Islet precursor cell (in vitro differentiated cells): ENCODE measurements at regions not wholly inside any gene's neighbourhood (a gene's known extent, or its start where the extent isn't known, plus 50 kb on each side); places are given as distances from the start of the nearest gene placed in this dataset.

Source experiments
- DNase-seq: peaks from one replicate; pipeline ENCODE4 v3.0.0-alpha.2; 2018

DNA sequence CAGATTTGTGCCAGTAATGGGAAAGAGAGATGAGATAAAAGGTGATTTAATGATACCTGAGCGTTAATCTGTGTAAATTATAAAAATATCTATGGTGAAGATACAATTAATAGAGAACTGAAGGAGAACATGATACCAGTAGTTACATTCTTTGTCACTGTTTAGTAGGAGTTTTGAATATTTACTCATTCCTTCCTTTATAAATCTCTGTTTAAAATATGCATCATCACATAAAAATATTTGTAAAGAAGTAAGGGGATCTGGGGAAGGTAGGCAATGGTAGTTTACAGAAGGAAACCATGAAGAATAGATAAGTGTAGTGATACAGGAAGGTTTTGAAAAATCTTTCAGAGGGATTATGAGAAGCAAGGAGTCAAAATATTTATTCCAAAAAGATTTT lies 190.6 kb upstream of the PCDH18 start:
- no peak for DNase-seq

DNA sequence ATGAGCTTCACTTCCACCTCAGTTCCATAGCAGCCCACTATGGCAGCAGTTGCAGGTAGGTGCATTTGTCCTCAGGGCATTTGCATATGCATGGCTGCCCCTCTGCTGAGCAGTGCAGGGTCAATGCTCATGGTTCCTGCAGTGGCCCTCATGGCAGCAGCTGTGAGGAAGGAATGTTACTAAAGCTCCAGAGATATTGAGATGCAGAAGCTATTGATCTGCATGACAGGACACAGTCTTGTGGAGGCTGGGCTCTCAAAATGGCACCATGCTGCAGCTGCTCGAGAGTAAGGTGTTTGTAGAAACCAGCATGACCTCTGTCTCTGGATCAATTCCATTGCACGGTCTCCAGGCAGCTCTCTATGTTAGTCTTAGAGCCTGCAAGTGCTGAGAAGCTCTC lies 179.2 kb upstream of the PCDH18 start:
- no peak for DNase-seq

DNA sequence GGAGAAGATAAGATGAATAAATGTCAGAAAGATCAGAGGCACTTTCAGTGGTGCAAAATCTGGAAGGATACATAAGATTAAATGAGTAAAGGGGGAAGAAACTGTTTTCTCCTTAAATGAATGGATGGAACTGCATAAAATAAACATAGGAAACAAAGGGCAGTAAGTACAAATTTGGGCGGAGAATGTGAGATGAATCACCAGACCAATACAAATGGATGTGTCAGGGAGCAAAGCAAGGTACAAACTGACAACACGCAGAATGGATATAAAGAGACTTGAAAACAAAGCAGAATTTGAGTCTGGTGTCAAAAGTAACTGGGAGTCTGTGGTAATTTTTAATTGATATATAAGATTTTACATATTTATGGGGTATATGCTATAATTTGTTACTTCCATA lies 175.3 kb upstream of the PCDH18 start:
- no peak for DNase-seq

DNA sequence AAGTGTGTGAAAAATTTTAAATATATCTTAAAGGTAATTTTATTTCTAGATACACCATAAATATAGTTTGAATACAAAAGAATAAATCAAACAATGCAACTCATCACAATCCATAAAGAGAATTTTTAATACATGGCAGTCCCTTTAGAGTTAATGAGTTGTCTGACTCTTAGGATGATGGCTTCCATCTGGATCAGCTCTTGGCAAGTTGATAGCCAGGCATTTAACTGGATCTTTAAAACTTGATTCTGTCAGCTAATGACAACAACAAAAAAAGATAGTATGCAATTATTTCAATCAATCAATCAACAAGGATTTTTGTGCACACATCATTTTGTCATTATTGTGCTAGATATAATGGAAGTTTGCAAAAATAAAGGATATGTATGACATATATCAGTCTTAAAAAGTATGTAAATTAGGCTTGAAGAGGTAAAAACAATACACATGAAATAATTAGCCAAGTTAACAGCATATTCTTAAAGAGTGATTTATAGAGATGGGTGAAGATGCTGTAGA lies 174.9 kb upstream of the PCDH18 start:
- no peak for DNase-seq

DNA sequence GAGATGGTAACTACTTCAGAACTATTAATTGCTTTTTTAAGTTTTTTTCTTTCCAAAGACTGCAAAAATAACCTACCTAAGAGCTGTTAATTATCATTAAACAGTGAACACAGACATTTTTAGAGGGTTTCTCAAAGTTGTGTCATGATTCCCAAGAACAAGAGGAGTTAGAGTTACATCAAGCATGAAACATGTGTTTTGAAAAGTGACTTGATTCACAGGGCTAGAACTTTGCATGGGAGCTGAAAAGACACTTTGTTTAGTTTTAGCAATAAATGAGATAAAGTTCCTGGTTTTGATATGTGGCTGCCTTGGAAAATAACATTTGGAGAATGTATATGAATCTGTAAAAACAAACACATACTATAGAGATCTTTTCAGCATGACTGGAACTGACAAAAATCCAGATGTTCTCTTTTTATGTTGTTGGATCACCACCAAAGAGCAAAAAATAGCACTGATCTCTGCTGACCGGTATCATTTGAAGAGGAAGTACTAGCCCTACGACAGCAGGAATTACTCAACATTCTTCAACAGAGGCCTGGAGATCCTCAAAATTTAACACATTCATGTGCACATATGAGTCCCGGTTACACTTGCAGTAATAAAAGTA lies 173.0 kb upstream of the PCDH18 start:
- no peak for DNase-seq

DNA sequence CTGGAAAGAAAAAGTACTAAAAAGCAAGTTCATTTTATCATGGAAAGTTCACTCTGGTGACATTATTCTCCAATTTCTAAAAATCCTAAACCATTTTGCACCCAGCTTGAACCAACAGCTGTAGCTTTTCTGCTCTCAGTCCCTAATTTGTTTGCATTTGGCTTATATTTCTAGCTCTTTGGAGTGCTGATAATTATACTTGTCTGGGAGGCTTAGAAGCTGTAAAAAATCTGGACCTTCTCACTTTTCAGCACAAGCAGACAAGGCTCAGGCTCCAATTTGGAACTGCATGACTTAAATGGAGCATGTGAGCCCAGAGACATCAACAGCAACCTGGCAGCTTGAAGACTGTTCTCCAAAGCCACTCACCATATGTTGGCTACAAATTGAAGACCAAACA lies 170.9 kb upstream of the PCDH18 start:
- DNase-seq = no peak

DNA sequence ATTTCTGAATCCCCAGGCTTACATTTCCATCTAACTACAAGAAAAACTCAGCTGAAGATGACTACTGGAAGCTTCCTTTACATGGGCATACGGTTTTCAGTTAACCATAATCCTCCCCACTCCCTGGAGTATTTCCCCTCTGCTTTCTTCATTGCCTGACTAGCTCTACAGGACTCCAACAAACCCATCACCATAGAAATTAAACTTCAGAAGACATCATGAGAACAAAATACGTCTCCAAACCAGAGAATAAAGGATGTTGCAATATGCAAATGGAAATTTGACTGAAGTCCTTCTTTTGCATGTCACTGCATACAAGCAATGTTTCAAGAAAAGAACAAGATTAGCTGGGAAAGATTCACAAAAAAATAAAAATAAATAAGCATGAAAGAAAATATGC lies 170.2 kb upstream of the PCDH18 start:
- DNase-seq = no peak

DNA sequence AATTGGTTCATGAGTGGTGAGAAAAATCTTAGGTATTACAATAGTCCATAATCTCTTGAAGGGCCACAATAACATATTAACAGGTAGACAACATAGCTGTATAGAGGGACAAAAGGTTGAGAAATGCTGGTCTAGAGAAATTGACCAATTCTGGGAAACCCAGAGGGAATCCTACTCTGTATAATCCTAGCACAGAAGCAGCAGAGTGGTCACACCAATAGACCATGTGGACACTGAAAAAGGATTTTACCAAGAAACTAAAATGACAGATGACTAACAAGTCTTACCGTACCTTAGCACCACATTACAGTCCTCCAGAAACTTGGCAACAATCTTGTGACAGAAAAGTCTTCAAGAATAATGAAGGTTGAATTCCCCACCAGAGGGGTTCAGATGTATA lies 169.1 kb upstream of the PCDH18 start:
- no peak for DNase-seq

DNA sequence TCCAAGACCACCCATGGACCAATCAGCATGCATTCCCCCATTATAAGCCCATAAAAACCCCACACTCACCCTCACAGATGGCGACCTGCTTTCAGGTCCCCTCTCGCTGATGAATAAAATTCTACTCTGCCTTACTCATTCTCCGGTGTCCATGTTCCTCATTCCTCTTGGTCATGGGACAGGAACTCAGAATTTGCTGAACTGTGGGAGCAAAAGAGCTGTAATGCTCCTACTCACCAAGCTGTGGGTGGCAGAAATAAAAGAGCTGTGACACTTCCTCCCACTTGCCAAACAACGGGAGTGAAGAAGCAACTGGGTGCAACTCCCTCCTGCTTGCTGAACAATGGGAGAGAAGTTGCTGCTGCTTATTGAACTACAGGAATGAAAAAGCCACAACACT lies 168.5 kb upstream of the PCDH18 start:
- DNase-seq = no peak

DNA sequence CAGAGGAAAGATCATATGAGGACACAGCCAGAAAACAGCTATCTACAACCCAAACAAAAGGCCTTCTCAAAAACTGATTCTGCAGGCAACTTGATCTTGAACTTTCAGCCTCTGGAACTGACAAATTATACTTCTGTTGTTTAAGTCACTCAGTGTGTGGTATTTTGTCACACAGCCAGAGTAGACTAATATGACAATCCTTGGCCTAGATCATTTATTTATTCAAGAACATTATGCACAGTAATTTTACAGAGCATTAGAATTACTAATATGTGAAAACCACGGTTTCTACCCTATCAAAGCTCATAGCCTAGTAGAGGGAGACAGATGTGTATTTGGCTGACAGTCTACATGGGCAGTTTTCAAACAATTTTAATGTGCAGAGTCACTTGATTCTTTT lies 167.8 kb upstream of the PCDH18 start:
- no peak for DNase-seq

DNA sequence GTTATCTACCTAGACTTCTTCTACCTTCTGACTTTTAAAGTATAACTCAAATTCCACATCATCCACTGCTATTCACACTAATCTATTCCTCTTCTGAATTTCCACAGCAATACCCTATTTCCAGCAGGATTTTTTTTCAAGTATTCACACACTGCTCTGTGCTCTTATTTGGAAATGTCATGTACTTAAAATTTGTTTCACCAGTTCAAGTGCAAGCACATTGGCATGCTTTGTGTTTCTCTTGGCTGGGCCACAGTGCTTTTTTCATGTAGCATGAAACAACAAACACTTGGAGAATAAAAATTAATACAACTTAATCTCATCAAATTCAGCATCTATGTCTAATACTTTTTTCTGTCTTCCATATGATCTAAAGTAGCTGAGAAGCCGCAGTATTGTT lies 161.8 kb upstream of the PCDH18 start:
- DNase-seq = no peak

DNA sequence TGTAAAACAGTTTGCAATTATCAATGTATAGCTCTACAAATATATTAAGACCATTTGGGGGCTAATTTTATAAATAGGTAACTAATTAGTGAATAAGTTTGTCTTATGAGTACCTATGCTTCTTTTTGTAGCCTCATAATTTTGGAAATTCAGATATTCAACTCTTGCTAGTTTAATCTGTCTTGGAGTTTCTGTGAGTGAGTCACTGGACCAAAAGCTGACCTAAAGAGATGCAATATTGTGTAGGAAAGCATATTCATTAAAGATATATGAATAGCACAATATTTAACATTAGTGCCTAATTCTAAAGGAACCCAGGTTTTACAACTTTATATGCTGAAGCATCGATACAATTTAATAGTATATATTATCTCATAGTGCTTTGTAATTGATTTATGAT lies 161.3 kb upstream of the PCDH18 start:
- no peak for DNase-seq

DNA sequence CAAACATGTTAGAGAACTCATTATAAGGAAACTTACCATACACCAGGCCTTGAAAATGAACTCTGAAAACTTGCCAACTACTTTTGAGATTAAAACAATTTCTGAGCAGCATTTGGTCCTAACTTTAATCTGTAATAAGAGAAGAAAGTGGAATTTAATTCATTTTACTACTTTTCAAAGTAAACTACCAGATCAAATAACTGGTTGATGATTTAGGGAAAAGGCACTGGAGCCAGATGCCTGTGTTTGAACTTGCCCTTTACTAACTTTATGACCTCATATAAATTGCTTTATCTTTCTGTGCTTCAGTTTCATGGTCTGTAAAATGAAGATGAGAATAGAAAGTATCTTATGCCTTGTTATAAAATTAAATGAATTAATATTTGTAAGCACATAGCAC lies 159.9 kb upstream of the PCDH18 start:
- DNase-seq = no peak

DNA sequence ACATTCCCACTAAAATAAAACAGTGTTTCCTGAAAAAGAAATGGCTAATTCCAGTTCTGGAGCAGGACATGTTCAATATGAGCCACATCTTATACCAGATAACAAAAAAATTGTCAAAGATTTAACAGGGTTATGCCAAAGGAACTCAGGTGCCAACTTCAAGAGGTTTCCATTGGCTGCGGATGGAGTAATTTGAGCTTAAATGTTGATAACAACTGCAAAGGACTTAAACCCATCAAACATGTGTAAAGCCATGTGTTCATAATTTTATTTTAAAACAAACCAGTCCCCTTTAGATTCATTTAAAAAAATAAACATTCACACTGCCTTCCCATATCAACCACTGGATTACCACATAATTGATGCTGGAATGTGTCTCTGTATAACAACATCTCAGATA lies 156.4 kb upstream of the PCDH18 start:
- no peak for DNase-seq

DNA sequence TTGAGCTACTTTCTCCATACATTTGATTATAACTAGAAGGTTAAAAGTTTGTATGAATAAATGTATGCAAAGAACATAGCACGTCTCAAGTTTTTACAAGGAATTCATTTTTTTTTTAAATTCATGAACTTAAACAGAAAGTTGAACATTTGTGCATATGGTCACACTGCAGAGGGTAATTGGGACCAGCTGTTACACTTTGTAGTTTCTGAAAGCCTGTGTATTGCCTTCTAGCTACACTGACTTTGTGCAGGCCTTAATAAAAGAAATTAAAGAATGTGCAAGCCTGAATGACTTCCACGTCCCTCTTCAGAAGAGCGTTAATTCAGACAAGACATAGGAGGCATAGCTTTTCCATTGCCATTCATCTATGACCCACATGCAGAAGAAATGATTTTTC lies 153.1 kb upstream of the PCDH18 start:
- no peak for DNase-seq

DNA sequence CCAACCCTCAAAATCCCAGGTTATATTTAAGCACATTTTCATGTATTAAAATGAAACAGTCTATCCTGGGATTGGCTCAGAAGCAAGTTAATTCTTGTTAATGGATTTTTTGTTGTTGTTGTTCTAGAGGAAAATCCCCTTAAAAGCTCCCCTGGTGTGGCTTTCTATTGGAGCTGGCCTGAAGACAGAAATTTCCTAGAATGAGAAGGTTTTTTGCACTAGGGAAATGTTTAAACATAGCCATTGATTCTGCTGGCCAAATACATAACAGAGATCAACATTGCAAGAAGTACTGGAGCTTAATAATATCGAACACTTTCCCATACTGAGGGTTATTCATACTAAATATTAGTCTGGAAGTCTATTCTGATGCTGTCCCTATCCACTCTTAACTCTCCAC lies 148.8 kb upstream of the PCDH18 start:
- DNase-seq = no peak

DNA sequence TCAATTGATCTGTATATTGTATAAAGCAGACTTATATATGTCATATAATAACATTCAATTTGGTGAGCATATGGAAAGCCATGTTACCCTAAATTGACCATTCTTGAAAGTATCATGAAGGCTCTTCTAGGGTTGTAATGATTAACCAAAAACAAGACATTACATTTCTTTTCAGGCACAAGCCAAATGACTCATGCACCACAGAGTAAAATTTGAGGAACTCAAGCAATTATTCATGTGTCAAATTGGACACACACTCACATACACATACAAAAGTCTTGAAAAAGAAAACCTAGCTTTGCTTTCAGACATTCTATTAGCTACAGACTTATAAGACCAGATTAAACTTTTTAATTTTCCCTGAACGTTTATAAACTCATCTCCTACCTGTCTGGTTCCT lies 146.5 kb upstream of the PCDH18 start:
- no peak for DNase-seq

DNA sequence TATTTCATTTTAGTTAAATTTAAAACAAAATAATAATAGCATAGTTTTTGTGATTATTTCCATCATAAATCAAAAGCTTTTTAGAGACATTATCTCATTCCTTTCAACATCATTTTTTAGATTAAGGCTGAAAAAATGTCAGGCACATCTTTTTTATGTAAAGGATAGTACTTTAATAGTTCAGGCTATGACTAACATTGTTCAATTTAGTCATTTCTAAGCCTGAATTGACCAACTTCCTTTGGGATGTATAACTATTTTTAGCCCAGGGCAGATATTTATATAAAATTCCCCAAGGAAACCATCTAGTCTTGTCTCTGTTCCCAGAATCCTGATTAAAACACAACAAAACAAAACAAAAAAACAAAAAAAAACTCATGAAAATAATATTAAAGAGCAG lies 145.6 kb upstream of the PCDH18 start:
- no peak for DNase-seq

DNA sequence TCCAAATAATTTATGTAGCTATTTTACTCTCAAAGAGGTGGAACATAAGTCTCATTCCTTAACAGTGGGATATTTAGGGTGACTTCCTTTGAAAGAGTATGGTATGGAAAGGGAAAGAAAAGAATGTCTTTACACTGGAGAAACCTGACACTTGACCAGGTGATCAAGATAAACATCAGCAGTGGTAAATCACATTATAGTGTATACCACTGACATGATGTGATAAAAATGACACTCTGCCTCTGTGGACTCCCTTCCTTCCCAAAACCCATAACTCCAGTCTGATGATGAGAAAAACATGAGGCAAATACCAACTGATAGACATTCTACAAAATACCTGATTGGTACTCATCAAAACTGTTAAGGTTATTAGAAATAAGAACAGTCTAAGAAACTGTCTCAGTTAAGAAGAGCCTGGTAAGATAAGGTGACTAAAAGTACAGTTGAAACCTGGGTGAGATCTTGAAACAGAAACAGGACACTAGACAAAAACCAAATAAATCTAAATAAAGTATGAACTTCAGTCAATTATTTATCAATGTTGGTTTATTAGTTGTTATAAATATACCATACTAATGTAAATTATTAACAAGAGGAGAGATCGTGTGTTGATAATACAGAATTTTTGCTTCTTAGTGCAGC lies 144.2 kb upstream of the PCDH18 start:
- DNase-seq = no peak

DNA sequence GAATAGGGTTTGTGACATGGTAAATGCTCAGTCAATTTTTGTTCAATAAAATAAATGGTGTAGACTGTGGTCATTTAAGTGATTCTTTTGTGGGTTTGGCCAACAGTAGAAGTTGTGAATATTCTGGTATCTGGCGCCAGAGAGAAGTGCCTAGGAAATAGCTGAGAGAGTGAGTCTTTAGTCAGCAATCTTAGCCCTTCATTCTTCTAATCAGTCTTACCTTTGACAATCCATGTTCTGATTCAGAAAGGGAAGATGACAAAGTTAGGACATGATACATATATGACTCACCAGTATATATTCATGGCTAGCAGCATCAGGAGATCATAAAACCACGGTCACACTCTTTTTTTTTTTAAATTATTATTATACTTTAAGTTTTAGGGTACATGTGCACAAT lies 141.8 kb upstream of the PCDH18 start:
- DNase-seq = no peak

DNA sequence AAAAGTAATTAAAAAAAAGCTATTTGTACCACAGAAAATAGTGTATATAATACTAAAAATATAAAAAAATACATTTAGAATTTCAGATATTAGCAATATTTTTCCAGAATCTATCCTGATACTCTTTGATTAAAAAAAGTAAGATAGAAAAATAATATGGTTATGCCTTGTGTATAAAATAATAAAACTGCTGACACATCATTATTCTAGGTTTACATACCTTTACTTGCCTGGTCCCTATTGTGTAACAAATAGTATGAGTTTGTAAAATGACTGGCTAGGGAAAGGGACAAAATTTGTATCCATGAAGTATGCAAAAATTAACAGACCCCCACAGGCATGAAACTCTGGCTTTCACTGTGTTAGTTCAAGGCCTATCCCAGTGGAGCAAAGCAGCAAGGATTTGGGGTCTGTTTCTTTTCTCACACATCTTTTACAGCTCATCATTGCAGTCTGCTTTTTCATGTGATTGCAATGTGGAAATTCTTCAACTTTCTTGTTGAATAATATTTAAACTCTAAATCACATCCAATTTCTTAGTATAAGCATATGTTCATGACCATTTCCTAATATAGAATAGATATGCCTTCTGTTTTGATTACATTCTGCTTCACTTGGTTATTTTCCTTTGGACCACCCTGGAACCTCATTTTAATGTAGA lies 136.7 kb upstream of the PCDH18 start:
- no peak for DNase-seq

DNA sequence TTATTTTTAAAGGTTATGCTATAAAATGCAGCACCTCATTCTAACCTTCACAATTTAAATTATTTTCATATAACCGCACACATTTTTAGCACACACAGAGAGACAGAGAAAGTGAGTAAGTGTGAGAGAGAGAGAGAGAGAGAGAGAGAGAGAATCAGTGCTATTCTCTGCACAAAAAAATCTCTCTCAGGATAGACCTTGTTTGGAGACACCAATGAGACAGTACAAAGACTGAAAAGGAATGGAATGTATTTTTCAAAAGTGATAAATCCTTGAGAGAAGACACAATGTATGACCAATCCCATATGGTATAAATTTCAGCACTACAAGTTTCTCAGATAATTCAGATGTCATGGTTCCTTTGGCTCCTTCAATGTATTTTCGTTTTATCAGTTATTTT lies 132.1 kb upstream of the PCDH18 start:
- DNase-seq = no peak

DNA sequence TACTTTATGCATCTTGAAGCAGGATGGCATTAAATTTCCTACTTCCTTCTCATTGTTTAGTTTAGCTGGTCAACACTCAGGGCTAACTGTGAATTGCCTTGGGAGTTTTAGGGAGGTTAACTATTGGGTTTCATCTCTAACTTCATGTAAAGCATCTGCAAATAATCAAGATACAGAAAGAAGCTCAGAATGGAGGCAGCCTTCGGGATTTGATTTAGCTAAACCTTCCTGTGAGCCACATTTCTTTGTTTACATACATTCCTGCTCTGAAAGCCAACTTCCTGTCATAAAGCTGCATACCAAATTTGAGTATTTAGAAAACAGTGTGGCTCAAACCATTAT lies 131.7 kb upstream of the PCDH18 start:
- DNase-seq = no peak

DNA sequence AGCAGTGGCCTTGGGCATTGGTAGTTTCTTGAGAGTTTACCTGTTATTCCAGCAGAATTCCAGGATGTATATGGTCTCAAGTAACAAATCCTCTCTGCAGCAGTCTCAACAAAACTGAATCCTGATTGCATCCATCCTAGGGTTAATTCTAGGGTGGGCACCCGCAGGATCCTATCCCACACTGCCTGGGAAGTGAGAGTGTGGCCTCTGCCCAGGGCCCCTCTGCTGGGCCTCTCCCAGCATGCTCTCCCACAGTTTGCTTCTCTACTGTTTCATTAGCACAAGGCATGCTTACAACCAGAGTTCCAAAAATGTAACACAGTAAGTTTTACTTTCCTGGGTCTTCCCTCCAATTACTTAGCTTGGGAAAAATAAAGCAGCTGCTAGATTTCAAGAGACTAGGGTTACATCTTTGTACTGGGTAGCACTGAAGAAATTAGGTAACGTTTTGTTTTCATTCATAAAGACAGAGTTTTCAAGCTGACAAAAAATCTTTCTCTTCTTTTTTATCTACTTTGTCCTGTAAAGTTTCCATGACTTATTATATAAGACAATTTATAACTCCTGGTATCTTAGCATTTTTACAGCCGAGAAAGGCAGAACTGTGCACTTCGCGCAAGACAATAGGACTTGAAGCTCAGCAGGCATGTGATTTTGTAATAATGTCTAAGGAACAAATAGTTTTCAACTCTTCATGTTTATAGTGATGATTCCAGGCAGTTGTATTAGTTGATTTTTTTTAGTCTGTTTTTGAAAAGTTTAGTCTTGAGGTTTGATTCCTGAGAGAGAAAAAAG lies 131.2 kb upstream of the PCDH18 start:
- DNase-seq = no peak
